GM21447 (cell line): ENCODE measurements at regions not wholly inside any gene's neighbourhood (a gene's known extent, or its start where the extent isn't known, plus 50 kb on each side); places are given as distances from the start of the nearest gene placed in this dataset.
A peak's percentile ranks its signal among the peaks of the same experiment; 100 is the strongest.

Source experiments
- ATAC-seq: cut with Tn5 transposase; IDR thresholded peaks from one replicate; pipeline ENCODE4 v1.9.1; 2021; ENCODE audit not compliant: unreplicated experiment

GRCh38 chr2:147099845-147100244, 745.0 kb upstream of the ACVR2A start:
- no peak for ATAC-seq

- ATAC-seq, result no peak
These were observed 745.9 kb upstream of the ACVR2A start for GRCh38 chr2:147098940-147099339.

- no peak for ATAC-seq
These were observed 747.1 kb upstream of the ACVR2A start for GRCh38 chr2:147097747-147098146.

DNA sequence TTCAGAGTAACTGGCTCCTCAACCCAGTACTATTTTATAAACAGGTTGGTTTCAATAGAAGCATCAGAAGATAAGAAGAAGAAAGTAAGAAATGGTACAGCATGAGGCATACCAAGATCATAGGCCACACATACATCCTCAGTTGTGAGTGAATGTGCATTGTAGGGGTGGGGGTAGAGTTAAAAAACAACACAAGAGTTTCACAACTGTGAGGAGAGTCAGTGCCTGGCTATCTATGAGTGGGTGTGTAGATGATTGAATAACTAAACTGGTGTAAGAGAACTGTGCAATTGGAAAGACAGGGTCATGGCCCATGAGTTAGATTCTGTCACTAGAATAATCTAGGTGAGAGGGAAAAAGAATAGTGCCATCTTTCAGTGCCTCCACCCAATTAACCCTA, 748.2 kb upstream of the ACVR2A start:
- no peak for ATAC-seq

GRCh38 chr2:147095376-147095775, 749.5 kb upstream of the ACVR2A start:
- ATAC-seq, result no peak

DNA sequence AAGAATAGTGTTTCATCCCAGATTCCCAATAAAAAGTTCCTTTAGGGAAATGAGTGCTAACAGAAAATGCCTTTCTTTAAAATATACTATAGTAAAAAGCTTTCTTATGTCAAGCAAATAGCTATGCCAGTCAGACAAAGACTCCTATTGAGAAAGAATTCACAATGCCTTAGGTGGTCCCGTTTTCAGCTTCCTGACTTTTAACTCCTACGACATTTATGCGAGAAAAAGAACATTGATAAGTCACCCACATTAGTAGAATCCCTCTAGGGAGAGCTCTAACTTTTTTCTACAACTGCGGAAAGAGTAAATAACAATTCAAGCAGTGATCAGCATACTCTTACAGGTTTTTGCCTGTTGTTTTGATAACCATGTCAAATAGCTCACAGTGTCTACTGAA, 750.8 kb upstream of the ACVR2A start:
- no peak for ATAC-seq

GRCh38 chr2:147092266-147092665, 752.6 kb upstream of the ACVR2A start:
- ATAC-seq, result no peak

DNA sequence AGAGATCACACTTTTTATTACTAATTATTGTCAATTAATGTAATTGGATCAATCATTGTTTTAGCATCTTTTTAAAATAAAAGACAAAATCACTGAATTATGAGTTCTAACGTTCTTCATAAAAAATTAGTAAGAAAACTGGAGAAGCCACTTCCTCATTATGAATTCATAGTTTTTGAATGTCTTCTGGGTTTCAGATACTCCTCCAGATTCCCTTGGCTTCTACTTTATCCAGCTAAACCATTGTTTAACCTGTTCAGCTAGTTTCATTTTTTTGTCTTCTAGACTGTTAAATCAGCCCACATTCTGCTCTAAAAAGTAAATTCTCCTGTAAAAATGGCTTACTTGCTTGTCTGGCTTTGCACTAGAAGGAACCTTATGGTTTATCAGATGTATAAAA, 753.4 kb upstream of the ACVR2A start:
- ATAC-seq, result no peak

GRCh38 chr2:147088871-147089270, 756.0 kb upstream of the ACVR2A start:
- ATAC-seq, result no peak

GRCh38 chr2:147086715-147087114, 758.1 kb upstream of the ACVR2A start:
- ATAC-seq, result no peak

DNA sequence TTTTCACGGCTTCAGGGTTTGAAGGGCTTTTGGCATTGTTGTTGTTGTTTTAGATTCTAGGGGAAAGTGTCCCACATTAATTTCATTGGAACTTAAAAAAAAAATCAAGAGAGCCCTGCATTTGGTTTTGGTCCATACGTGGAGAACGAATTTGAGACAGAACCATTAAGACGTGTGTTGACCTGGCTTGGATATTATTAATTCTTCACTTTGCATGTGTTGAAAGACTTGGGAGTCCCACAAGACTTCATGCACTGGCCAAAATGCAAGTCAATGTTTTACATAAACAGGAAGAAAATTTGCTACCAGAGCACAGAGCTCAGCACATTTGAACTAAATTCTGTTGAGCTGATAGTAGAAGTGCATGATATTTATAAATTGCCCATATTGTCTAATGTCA, 761.2 kb upstream of the ACVR2A start:
- ATAC-seq, result no peak

DNA sequence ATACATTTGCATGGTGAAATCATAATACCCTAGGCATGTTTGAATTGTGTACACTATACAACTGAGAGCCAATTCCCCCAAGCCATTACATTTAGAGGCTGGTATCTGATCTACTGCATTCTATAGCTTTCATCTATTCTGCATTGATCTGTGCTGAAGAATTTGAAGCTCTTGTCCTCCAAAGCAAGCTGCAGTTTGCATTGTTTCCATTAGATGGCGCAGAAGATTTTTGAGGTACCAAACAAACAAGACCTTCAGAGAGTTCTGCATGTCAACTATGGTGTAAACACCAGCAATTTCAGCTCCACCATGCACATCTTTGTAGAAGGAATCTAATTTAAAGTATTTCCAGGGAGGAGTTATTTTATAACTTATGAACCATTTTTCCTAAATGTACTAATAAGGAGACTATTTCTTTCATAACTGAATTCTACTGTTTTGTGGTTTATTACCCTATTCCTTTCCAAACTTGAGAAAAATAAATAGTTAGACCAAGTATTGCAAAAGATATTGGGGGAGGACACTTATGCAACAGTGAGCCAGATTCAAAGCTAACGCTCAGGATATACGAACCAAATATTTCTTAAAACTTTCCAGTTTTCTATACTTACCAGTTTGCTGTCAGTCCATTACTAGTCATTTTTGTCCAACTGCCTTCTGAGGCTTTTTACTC, 761.8 kb upstream of the ACVR2A start:
- peak; percentile 86 for ATAC-seq

DNA sequence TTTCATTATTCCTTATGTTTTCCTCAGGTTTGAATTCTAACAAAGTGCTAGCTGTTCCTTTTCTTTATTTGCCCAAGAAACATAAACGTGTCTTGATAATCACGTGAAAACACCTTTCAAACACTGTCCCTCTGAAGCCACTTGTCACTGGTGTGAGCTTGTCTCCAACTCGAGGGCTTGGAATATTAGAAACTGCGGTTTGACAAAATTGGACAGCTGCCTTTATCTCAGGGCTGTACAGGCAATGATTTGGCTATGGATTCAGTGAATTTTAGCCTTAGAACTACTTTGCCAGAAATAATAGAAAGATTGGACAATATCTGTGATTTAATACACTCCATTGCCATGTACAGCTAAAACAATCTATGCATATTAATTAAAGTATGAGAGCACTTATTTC, 763.0 kb upstream of the ACVR2A start:
- ATAC-seq, result no peak

DNA sequence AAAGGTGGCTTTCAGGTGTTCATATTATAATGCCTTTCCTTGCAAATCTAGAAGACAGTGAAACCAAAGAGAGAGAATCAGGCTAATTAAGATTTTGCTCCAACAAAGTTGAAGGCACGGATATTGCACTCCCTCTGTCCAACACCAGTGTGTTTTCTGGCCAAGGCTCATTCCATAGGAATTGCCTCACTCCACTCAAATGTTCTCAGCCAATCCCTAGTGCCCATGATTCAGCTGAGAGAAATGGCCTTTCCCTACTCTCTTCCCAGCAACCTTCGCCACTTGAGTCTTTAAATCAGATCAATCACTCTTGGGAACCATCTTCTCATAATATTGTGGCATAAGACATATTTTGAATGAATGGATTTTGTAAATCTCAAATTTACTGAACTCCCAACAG, 768.2 kb upstream of the ACVR2A start:
- no peak for ATAC-seq

DNA sequence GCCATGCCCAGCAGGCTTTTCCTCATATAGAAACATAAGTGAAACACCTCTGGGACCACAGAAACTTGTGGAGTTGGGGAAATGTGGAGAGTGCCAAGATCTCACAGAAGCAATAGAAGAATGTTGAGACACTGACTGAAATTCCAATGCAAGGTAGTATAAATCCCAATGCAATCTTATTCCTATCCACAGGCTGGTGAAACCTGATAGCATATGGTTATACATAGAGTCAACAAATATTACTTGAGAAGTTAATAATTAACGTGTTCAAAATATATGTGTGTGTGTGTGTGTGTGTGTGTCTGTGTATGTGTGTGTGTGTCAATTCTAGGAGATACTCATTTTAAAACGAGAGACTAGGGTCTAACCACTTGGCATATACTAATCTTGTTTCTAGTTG, 776.8 kb upstream of the ACVR2A start:
- no peak for ATAC-seq

GRCh38 chr2:147067136-147067535, 777.7 kb upstream of the ACVR2A start:
- ATAC-seq, result no peak

DNA sequence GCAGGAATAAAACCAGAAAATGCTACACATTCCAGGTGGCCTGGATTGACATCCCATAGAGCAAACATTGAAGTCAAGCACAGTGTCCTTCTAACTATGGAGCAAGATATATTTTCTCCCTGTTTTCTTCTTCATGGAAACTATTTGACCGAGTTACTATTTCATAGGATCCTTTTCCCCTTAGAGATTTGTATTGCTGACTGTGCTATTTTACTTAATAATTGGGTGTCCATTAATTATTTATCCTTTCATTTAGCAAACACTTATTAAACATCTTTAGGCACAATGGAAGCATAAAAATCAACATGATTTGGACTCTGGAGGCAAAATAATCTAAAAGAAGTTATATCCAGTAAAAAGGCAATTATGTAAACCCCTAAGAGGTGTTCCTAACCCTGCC, 782.8 kb upstream of the ACVR2A start:
- ATAC-seq, result no peak

DNA sequence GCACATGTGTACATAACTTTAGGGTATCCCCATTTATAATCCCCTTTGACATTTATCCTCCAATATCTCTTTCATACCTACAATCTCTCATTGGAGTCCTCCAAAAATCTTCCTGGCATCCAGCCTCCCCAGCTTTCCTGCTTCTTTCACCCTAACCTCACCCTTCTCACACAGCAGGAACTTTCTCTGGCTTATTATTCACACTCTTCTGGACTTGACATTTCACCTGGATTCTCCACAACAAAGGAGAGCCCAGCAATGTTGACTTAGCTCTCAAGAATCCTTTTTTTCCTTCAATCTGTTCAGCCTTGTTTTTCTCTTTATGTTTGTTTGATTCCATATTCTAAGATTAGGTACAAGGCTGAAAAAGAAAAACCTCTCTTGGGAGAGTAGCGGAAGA, 783.6 kb upstream of the ACVR2A start:
- ATAC-seq, result no peak

GRCh38 chr2:147057892-147058490, 786.8 kb upstream of the ACVR2A start:
- ATAC-seq, result no peak

DNA sequence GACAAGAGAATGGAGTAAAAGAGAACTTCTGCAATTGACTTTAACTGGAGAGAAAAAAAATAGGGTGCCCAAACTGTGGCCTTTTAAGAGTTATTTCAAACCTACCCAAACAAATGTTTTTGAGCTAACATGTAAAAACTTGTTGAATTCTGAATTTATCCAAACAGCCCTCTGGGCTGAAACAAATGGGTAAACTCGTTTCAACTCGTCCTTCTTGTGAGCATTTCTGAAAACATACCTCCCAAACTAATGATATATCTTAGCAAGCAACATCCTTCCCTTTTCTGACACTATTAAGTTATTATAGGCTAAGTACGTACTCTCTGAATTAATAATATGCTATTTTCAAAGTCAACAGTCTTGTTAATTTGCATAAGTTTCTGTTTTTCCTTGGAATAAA, 793.0 kb upstream of the ACVR2A start:
- ATAC-seq, result no peak

- ATAC-seq, result no peak
These were observed 793.6 kb upstream of the ACVR2A start for GRCh38 chr2:147051248-147051647.

- no peak for ATAC-seq
These were observed 794.9 kb upstream of the ACVR2A start for GRCh38 chr2:147049957-147050356.

DNA sequence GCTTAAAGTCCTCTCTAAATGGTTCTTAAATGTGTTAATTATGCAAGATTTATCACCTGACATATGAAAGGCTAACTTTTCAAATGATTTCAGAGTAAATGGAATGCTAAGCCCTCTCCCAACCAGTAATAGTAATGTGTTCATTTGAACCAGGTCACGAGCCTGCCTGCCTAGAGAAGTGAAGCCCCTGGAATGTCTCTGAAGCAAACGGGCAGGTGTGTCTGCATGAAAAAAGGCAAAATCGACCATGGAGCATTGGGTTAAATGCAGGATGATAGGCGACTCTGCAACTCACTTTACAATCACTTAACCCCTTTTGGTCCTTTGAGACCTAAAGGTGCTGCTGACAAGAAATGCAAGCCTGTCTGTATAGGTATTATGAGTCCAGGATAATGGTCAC, 798.4 kb upstream of the ACVR2A start:
- no peak for ATAC-seq
